ENCODE measurements at regions not wholly inside any gene's neighbourhood (a gene's known extent, or its start where the extent isn't known, plus 50 kb on each side); places are given as distances from the start of the nearest gene placed in this dataset.

DNA sequence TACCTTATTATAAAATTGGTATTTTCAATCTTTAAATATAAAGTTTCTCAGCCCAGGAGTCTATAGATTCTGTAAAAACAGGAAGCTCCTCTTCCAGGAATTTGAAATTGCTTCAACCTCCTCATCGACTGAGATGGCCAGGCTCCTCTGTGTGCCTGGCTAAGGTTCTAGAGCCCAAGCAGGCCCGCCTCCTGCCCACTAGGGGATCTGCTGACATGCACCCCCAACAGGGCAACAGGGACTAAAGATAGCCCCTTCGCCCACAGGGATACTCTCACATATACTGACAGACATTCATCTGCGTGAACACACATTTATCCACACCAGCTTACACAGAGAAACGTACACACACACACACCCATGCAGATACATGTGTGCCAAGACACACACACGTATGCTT lies 183.1 kb upstream of the TLE3 start:
- TF ChIP-seq, protein P1, sequence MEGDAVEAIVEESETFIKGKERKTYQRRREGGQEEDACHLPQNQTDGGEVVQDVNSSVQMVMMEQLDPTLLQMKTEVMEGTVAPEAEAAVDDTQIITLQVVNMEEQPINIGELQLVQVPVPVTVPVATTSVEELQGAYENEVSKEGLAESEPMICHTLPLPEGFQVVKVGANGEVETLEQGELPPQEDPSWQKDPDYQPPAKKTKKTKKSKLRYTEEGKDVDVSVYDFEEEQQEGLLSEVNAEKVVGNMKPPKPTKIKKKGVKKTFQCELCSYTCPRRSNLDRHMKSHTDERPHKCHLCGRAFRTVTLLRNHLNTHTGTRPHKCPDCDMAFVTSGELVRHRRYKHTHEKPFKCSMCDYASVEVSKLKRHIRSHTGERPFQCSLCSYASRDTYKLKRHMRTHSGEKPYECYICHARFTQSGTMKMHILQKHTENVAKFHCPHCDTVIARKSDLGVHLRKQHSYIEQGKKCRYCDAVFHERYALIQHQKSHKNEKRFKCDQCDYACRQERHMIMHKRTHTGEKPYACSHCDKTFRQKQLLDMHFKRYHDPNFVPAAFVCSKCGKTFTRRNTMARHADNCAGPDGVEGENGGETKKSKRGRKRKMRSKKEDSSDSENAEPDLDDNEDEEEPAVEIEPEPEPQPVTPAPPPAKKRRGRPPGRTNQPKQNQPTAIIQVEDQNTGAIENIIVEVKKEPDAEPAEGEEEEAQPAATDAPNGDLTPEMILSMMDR (IDR thresholded peaks at IDR 0.05), result no peak
- no peak for TF ChIP-seq POLR2A (IDR thresholded peaks at IDR 0.05)
